Medulla oblongata (tissue), 1 donor: ENCODE measurements at regions not wholly inside any gene's neighbourhood (a gene's known extent, or its start where the extent isn't known, plus 50 kb on each side); places are given as distances from the start of the nearest gene placed in this dataset.
"Not testable (repeated sequence)": the region's sequence is repeated elsewhere in the genome, so short reads cannot be mapped to it uniquely, and the experiment has no call there.

Source experiments
- DNase-seq: peaks from one replicate; pipeline ENCODE4 v3.0.0-alpha.2; 2015; ENCODE audit errors: extremely low spot score

- no peak for DNase-seq
Observed at GRCh38 chr4:19520939-19521520, 730.7 kb upstream of the SLIT2 start.

GRCh38 chr4:19514276-19515070 is 737.2 kb upstream of the SLIT2 start:
- no peak for DNase-seq

- DNase-seq = no peak
Observed at GRCh38 chr4:19512086-19512485, 739.6 kb upstream of the SLIT2 start.

GRCh38 chr4:19510993-19511392 is 740.7 kb upstream of the SLIT2 start:
- DNase-seq = no peak

- no peak for DNase-seq
Observed at GRCh38 chr4:19508442-19508841, 743.3 kb upstream of the SLIT2 start.

- no peak for DNase-seq
Observed at GRCh38 chr4:19497705-19498104, 754.0 kb upstream of the SLIT2 start.

GRCh38 chr4:19496756-19497155 is 754.9 kb upstream of the SLIT2 start:
- no peak for DNase-seq

- no peak for DNase-seq
Observed at GRCh38 chr4:19494961-19495360, 756.7 kb upstream of the SLIT2 start.

GRCh38 chr4:19492606-19493005 is 759.1 kb upstream of the SLIT2 start:
- no peak for DNase-seq

GRCh38 chr4:19486400-19486799 is 765.3 kb upstream of the SLIT2 start:
- DNase-seq = no peak

GRCh38 chr4:19478791-19479190 is 772.9 kb upstream of the SLIT2 start:
- DNase-seq = no peak

- DNase-seq = no peak
Observed at GRCh38 chr4:19473569-19473968, 778.1 kb upstream of the SLIT2 start.

- DNase-seq = no peak
Observed at GRCh38 chr4:19472666-19473065, 779.0 kb upstream of the SLIT2 start.

GRCh38 chr4:19470001-19470400 is 781.7 kb upstream of the SLIT2 start:
- DNase-seq = not testable (repeated sequence)

GRCh38 chr4:19462117-19462516 is 789.6 kb upstream of the SLIT2 start:
- DNase-seq = no peak

GRCh38 chr4:19455850-19456602 is 795.7 kb upstream of the SLIT2 start:
- DNase-seq = no peak

- no peak for DNase-seq
Observed at GRCh38 chr4:19455196-19455595, 796.5 kb upstream of the SLIT2 start.

- no peak for DNase-seq
Observed at GRCh38 chr4:19438233-19438632, 813.5 kb upstream of the SLIT2 start.

- no peak for DNase-seq
Observed at GRCh38 chr4:19437008-19437407, 814.7 kb upstream of the SLIT2 start.

- no peak for DNase-seq
Observed at GRCh38 chr4:19429684-19430083, 822.0 kb upstream of the SLIT2 start.

- DNase-seq = no peak
Observed at GRCh38 chr4:19425146-19425545, 826.6 kb upstream of the SLIT2 start.

GRCh38 chr4:19417256-19417655 is 834.4 kb upstream of the SLIT2 start:
- DNase-seq = no peak

GRCh38 chr4:19416146-19416545 is 835.6 kb upstream of the SLIT2 start:
- DNase-seq = no peak
